ENCODE measurements at regions not wholly inside any gene's neighbourhood (a gene's known extent, or its start where the extent isn't known, plus 50 kb on each side); places are given as distances from the start of the nearest gene placed in this dataset.

DNA sequence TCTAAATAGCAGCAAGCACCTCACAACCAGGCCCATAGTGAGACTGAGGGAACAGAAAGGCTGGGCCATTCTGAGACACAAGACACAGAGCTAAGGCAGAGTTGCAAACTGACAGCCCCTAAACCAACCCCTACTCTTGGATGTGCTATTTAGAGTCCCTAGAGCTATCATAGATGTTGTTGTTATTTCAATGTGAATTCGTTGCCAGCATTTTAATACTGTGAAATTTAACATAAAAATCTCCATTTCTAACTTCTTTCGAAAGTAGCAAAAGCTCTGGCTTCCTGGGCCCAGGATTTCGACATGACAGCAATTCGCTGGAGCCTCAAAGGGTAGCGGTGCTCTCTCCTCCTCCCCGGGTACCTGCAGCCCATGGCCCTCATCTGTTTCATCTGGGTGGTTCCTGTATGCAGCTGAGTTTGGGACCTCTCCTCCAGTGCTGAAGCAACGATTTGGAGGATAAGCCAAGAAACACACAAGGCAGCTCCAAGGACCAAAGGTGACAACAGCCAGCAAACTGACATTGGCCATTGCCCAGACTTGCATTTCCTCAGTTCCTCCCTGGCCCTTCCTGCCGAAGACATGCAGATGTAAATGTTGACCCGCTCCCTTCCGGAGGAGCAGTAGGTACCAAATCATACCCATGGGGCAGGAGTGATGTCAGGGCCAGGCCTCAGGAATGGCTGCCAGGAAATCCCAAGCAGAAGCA is 254.4 kb upstream of the NCKAP5 start:
- TF ChIP-seq NFRKB (IDR thresholded peaks at IDR 0.05) (no peak), L3MBTL2 (conservative IDR thresholded peaks at IDR 0.05) (no peak), SUZ12 (IDR thresholded peaks at IDR 0.05) (no peak), ELF4 (IDR thresholded peaks at IDR 0.05) (no peak)
- CTCF ChIA-PET, result interaction anchor here (1.4 kb wide), 1 partner anchor 21 kb away, joined by 4 read pairs; no protein-coding TSS in a partner anchor
- POLR2A ChIA-PET, result no interaction called here
- DNase-seq (ENCODE audit: extremely low spot score), result no peak

DNA sequence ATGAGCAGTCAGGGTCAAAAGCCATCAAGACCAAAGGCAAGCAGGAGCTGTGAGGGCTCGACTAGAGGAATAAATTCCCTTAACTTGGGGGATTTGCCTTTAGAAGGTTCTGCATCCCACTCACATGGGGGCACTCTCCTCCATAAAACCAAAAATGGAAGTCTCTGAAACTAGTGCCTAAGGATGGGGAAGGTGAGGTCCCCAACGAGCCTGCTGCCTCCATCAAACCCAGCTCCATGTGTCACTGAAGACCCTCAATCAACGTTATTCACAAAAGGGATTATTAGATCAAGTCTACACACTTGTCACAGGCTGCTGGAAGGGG is 254.9 kb upstream of the NCKAP5 start:
- POLR2A ChIA-PET, result no interaction called here
- CTCF ChIA-PET, result interaction anchor here (1.4 kb wide), 1 partner anchor 21 kb away, joined by 4 read pairs; no protein-coding TSS in a partner anchor
- TF ChIP-seq L3MBTL2 (conservative IDR thresholded peaks at IDR 0.05) (no peak), FOXA1 (IDR thresholded peaks at IDR 0.05) (no peak), LEF1 (IDR thresholded peaks at IDR 0.05; ENCODE audit: borderline replicate concordance) (no peak), FOXM1 (IDR thresholded peaks at IDR 0.05; ENCODE audit: borderline replicate concordance) (no peak), ZNF384 (IDR thresholded peaks at IDR 0.05) (no peak), ARNT (IDR thresholded peaks at IDR 0.05) (no peak), FOXK2 (IDR thresholded peaks at IDR 0.05) (no peak), HDGF (IDR thresholded peaks at IDR 0.05; ENCODE audit: borderline replicate concordance) (no peak), NFRKB (IDR thresholded peaks at IDR 0.05) (no peak), CTBP1 (IDR thresholded peaks at IDR 0.05; ENCODE audit: borderline replicate concordance) (no peak), BHLHE40 (IDR thresholded peaks at IDR 0.05; ENCODE audit: borderline replicate concordance) (no peak), SP1 (IDR thresholded peaks at IDR 0.05) (no peak), SUZ12 (IDR thresholded peaks at IDR 0.05) (no peak), ELF4 (IDR thresholded peaks at IDR 0.05) (no peak), TARDBP (IDR thresholded peaks at IDR 0.05) (no peak)
- TF ChIP-seq, protein P1, sequence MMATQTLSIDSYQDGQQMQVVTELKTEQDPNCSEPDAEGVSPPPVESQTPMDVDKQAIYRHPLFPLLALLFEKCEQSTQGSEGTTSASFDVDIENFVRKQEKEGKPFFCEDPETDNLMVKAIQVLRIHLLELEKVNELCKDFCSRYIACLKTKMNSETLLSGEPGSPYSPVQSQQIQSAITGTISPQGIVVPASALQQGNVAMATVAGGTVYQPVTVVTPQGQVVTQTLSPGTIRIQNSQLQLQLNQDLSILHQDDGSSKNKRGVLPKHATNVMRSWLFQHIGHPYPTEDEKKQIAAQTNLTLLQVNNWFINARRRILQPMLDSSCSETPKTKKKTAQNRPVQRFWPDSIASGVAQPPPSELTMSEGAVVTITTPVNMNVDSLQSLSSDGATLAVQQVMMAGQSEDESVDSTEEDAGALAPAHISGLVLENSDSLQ (IDR thresholded peaks at IDR 0.05), result no peak
- DNase-seq (ENCODE audit: extremely low spot score), result no peak

DNA sequence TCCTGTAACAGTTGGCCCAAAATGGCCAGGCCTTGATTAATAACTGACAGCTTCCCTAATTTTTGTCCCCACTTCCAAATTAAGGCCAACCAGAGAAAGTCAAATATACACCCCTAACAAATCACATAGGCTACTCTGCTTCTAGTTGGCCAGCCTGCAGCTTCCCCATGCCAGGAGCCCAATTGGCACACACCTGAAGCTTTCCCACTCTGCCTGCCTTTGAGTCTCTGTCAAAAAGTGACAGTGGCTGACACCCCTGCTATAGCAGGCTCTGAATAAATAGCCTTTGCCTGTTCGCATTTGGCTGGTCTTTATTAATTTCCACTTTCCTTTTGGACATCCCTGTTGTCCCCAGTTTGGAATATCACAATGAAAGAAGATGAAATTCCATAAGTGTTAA is 256.6 kb upstream of the NCKAP5 start:
- TF ChIP-seq TARDBP (IDR thresholded peaks at IDR 0.05), result no peak
- TF ChIP-seq ELF4 (IDR thresholded peaks at IDR 0.05), result no peak
- no peak for TF ChIP-seq BHLHE40 (IDR thresholded peaks at IDR 0.05; ENCODE audit: borderline replicate concordance)
- no peak for TF ChIP-seq FOXM1 (IDR thresholded peaks at IDR 0.05; ENCODE audit: borderline replicate concordance)
- no peak for TF ChIP-seq ARNT (IDR thresholded peaks at IDR 0.05)
- TF ChIP-seq, protein P1 (IDR thresholded peaks at IDR 0.05), result no peak
- no peak for TF ChIP-seq ZNF384 (IDR thresholded peaks at IDR 0.05)
- TF ChIP-seq FOXA1 (IDR thresholded peaks at IDR 0.05), result no peak
- no peak for TF ChIP-seq SP1 (IDR thresholded peaks at IDR 0.05)
- no peak for TF ChIP-seq HDGF (IDR thresholded peaks at IDR 0.05; ENCODE audit: borderline replicate concordance)
- no peak for TF ChIP-seq SUZ12 (IDR thresholded peaks at IDR 0.05)
- no peak for TF ChIP-seq CTBP1 (IDR thresholded peaks at IDR 0.05; ENCODE audit: borderline replicate concordance)
- TF ChIP-seq LEF1 (IDR thresholded peaks at IDR 0.05; ENCODE audit: borderline replicate concordance), result no peak
- no peak for TF ChIP-seq NFRKB (IDR thresholded peaks at IDR 0.05)
- TF ChIP-seq L3MBTL2 (conservative IDR thresholded peaks at IDR 0.05), result no peak
- TF ChIP-seq FOXK2 (IDR thresholded peaks at IDR 0.05), result no peak
- CTCF ChIA-PET, result no interaction called here
- DNase-seq (ENCODE audit: extremely low spot score), result no peak
- POLR2A ChIA-PET, result no interaction called here

DNA sequence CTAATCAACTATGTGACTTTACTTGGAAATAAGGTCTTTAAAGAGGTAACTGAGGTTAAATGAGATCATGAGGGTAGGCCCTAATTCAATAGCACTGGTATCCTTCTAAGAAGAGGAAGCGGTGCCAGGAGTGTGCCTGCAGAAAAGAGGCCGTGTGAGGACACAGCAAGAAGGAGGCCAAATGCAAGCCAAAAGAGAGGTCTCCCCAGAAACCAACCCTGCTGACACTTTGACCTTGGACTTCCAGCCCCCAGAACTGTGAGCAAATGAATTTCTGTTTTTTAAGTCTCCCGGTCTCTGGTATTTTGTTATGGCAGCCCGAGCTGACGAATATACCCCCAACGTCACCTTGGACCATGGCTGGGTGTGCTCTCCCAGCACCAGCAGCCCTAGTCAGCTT is 257.5 kb upstream of the NCKAP5 start:
- TF ChIP-seq NFRKB (IDR thresholded peaks at IDR 0.05), result no peak
- TF ChIP-seq BHLHE40 (IDR thresholded peaks at IDR 0.05; ENCODE audit: borderline replicate concordance), result no peak
- TF ChIP-seq ZNF384 (IDR thresholded peaks at IDR 0.05), result no peak
- DNase-seq (ENCODE audit: extremely low spot score), result no peak
- ChIA-PET CTCF (no interaction called here), POLR2A (no interaction called here)

DNA sequence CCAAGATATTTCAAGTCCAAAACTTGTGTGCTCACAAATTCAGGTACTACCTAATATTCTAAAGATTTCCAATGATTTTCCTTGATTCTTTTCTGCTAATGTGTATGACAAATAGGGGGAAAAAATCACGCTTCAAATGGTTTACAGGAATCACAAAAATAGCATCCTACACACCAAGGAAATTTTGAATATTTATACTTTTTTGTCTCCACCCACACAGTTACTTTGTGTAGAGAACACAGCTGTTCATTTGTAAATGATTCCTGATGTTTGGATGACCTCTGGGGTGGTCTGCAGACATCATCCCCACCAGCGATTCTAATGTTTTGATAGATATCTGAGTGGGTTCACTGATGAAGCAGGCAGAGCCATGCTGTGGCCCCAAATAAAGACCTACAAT is 260.6 kb upstream of the NCKAP5 start:
- TF ChIP-seq HDGF (IDR thresholded peaks at IDR 0.05; ENCODE audit: borderline replicate concordance) (no peak), FOXM1 (IDR thresholded peaks at IDR 0.05; ENCODE audit: borderline replicate concordance) (no peak), SP1 (IDR thresholded peaks at IDR 0.05) (no peak), NFRKB (IDR thresholded peaks at IDR 0.05) (no peak), FOXK2 (IDR thresholded peaks at IDR 0.05) (no peak), BHLHE40 (IDR thresholded peaks at IDR 0.05; ENCODE audit: borderline replicate concordance) (no peak), ZNF384 (IDR thresholded peaks at IDR 0.05) (no peak), ARNT (IDR thresholded peaks at IDR 0.05) (no peak), TARDBP (IDR thresholded peaks at IDR 0.05) (no peak), SUZ12 (IDR thresholded peaks at IDR 0.05) (no peak), FOXA1 (IDR thresholded peaks at IDR 0.05) (no peak), L3MBTL2 (conservative IDR thresholded peaks at IDR 0.05) (no peak), ELF4 (IDR thresholded peaks at IDR 0.05) (no peak), LEF1 (IDR thresholded peaks at IDR 0.05; ENCODE audit: borderline replicate concordance) (no peak), CTBP1 (IDR thresholded peaks at IDR 0.05; ENCODE audit: borderline replicate concordance) (no peak)
- TF ChIP-seq, protein P1 (IDR thresholded peaks at IDR 0.05), result no peak
- CTCF ChIA-PET, result no interaction called here
- DNase-seq (ENCODE audit: extremely low spot score), result no peak
- POLR2A ChIA-PET, result no interaction called here

DNA sequence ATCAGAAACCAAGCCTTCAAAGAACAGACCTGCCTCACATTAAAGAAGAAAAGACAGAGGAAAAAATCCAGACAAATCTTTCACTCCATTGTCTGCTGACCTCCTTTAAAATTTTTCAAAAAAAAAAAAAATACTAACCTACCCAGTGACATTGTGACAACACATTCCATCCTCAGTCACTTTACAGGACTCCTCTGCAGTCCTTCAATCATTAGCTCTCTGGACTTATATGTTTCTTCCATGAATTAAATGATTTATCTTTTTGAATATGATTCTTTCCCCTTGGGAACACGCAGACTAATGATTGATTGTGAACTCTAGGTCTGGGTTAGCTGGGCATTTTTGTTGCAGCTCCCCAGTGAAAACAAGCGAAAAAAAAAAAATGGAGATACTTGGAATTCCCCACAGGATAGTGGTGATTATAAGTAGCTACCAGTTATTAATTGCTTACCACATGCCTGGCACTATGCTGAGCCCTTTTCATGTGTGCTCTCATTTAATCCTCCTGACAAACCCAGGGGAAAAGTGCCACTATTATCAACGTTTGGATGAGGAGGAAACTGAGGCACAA is 261.3 kb upstream of the NCKAP5 start:
- POLR2A ChIA-PET, result no interaction called here
- CTCF ChIA-PET, result no interaction called here
- no peak for DNase-seq (ENCODE audit: extremely low spot score)

More for the DNA sequence above, 261.3 kb upstream of the NCKAP5 start:
- no peak for TF ChIP-seq L3MBTL2 (conservative IDR thresholded peaks at IDR 0.05)
- TF ChIP-seq ZNF384 (IDR thresholded peaks at IDR 0.05), result no peak
- TF ChIP-seq TARDBP (IDR thresholded peaks at IDR 0.05), result no peak
- no peak for TF ChIP-seq ELF4 (IDR thresholded peaks at IDR 0.05)
- TF ChIP-seq ARNT (IDR thresholded peaks at IDR 0.05), result no peak
- TF ChIP-seq LEF1 (IDR thresholded peaks at IDR 0.05; ENCODE audit: borderline replicate concordance), result no peak
- no peak for TF ChIP-seq FOXA1 (IDR thresholded peaks at IDR 0.05)
- TF ChIP-seq SP1 (IDR thresholded peaks at IDR 0.05), result no peak
- TF ChIP-seq CTBP1 (IDR thresholded peaks at IDR 0.05; ENCODE audit: borderline replicate concordance), result no peak
- no peak for TF ChIP-seq HDGF (IDR thresholded peaks at IDR 0.05; ENCODE audit: borderline replicate concordance)
- TF ChIP-seq, protein P1 (IDR thresholded peaks at IDR 0.05), result no peak
- TF ChIP-seq BHLHE40 (IDR thresholded peaks at IDR 0.05; ENCODE audit: borderline replicate concordance), result no peak
- no peak for TF ChIP-seq FOXM1 (IDR thresholded peaks at IDR 0.05; ENCODE audit: borderline replicate concordance)
- TF ChIP-seq NFRKB (IDR thresholded peaks at IDR 0.05), result no peak
- TF ChIP-seq FOXK2 (IDR thresholded peaks at IDR 0.05), result no peak
- TF ChIP-seq SUZ12 (IDR thresholded peaks at IDR 0.05), result no peak
